GM19351 (cell line): ENCODE measurements at regions not wholly inside any gene's neighbourhood (a gene's known extent, or its start where the extent isn't known, plus 50 kb on each side); places are given as distances from the start of the nearest gene placed in this dataset.
"Not testable (repeated sequence)": the region's sequence is repeated elsewhere in the genome, so short reads cannot be mapped to it uniquely, and the experiment has no call there.

Source experiments
- ATAC-seq: cut with Tn5 transposase; IDR thresholded peaks from one replicate; pipeline ENCODE4 v1.9.1; 2021; ENCODE audit warnings: mild to moderate bottlenecking, moderate library complexity; ENCODE audit not compliant: unreplicated experiment

- no peak for ATAC-seq
Observed at GRCh38 chr3:21036888-21037287, 714.1 kb downstream of the ZNF385D start.

- ATAC-seq = no peak
Observed at GRCh38 chr3:21028412-21028811, 722.6 kb downstream of the ZNF385D start.

- no peak for ATAC-seq
Observed at GRCh38 chr3:21024563-21024962, 726.4 kb downstream of the ZNF385D start.

GRCh38 chr3:21020681-21021080, 730.3 kb downstream of the ZNF385D start:
- no peak for ATAC-seq

GRCh38 chr3:21020043-21020442, 731.0 kb downstream of the ZNF385D start:
- ATAC-seq = no peak

GRCh38 chr3:21017115-21017852, 733.7 kb downstream of the ZNF385D start:
- peak; percentile 45 for ATAC-seq

- ATAC-seq = no peak
Observed at GRCh38 chr3:21013566-21013965, 737.4 kb downstream of the ZNF385D start.

GRCh38 chr3:20999661-21000060, 751.3 kb downstream of the ZNF385D start:
- ATAC-seq = no peak

GRCh38 chr3:20997183-20997582, 753.8 kb downstream of the ZNF385D start:
- ATAC-seq = no peak

- ATAC-seq = no peak
Observed at GRCh38 chr3:20990896-20991295, 760.1 kb downstream of the ZNF385D start.

GRCh38 chr3:20989653-20990052, 761.4 kb downstream of the ZNF385D start:
- ATAC-seq = not testable (repeated sequence)

- no peak for ATAC-seq
Observed at GRCh38 chr3:20984594-20985205, 766.3 kb downstream of the ZNF385D start.

GRCh38 chr3:20975188-20975651, 775.8 kb downstream of the ZNF385D start:
- no peak for ATAC-seq

- ATAC-seq = no peak
Observed at GRCh38 chr3:20974396-20974795, 776.6 kb downstream of the ZNF385D start.

GRCh38 chr3:20970807-20971206, 780.2 kb downstream of the ZNF385D start:
- ATAC-seq = not testable (repeated sequence)

GRCh38 chr3:20967485-20967884, 781.5 kb upstream of the SGO1 start:
- ATAC-seq = not testable (repeated sequence)

- ATAC-seq = no peak
Observed at GRCh38 chr3:20958161-20958560, 772.2 kb upstream of the SGO1 start.

GRCh38 chr3:20945892-20946291, 759.9 kb upstream of the SGO1 start:
- ATAC-seq = no peak

GRCh38 chr3:20935791-20936190, 749.8 kb upstream of the SGO1 start:
- ATAC-seq = no peak

GRCh38 chr3:20931834-20932233, 745.8 kb upstream of the SGO1 start:
- no peak for ATAC-seq

- ATAC-seq = no peak
Observed at GRCh38 chr3:20930034-20930433, 744.0 kb upstream of the SGO1 start.

- no peak for ATAC-seq
Observed at GRCh38 chr3:20924646-20925385, 738.8 kb upstream of the SGO1 start.
